HCT116 (cell line): ENCODE measurements at regions not wholly inside any gene's neighbourhood (a gene's known extent, or its start where the extent isn't known, plus 50 kb on each side); places are given as distances from the start of the nearest gene placed in this dataset.

Source experiments
- ATAC-seq: fragments of 200-7000 bp; cut with Tn5 transposase; 2 replicates; pipeline ENCODE4 v1.9.1; 2020; ENCODE audit warnings: mild to moderate bottlenecking, moderate library complexity
- BruUV-seq: library from RNA; stranded (reverse); fragments of 400-500 nt; replicated peaks from 2 replicates; lab custom pipeline; 2021; lab: Mats Ljungman, UMichigan
- CTCF ChIA-PET: fragments of 300-600 bp; sonication (Branson Sonifier 250); formaldehyde crosslinking; loops from one replicate; lab custom pipeline; 2021; ENCODE audit warnings: antibody characterized with exemption; lab: Charles Lee
- POLR2A ChIA-PET: fragments of 300-600, 350-600 bp; sonication (Branson Sonifier 250); formaldehyde crosslinking; loops from one replicate; lab custom pipeline; 2021; ENCODE audit warnings: antibody characterized with exemption; lab: Charles Lee
- RAD21 ChIA-PET, 2 experiments: fragments of 300-600 bp; sonication (Branson Sonifier 250); formaldehyde crosslinking; loops; one replicate each; lab custom pipeline; 2023; ENCODE audit warnings: low total read pairs in 2 of 2; ENCODE audit not compliant: uncharacterized antibody in 2 of 2, unreplicated experiment in 2 of 2, low non-redundant PET in 1 of 2; lab: Charles Lee
- DNase-seq: peaks from one replicate; pipeline ENCODE4 v3.0.0-alpha.2; 2010; ENCODE audit warnings: low read depth, low spot score
- H2AFZ ChIP-seq: fragments of 200-600 bp; shearing (Covaris generic), sonication (generic); 2 replicates; pipeline ENCODE4 v1.6.1; 2017; ENCODE audit warnings: low read depth, mixed run types, mixed read lengths, antibody characterized with exemption, low read length; ENCODE audit not compliant: poor library complexity, severe bottlenecking
- H3K27ac ChIP-seq: 2 replicates; pipeline ENCODE4 v1.5.1; 2012; ENCODE audit warnings: low read depth, low read length
- H3K27me3 ChIP-seq: fragments of 200-600 bp; sonication (generic); 2 replicates; pipeline ENCODE4 v1.6.1; 2016; ENCODE audit warnings: mixed run types, low read length, mixed read lengths; ENCODE audit not compliant: insufficient read depth
- H3K36me3 ChIP-seq, 2 experiments: fragments of 200-500 bp in 1 of 2; fragments of 200-600 bp in 1 of 2; sonication (Bioruptor generic) in 1 of 2; sonication (generic) in 1 of 2; 2 replicates each; pipeline versions ENCODE4 v1.5.1 to v1.6.1; 2014 to 2016; ENCODE audit warnings: low read length in 2 of 2, inconsistent platforms in 1 of 2, mixed read lengths in 1 of 2, mixed run types in 1 of 2; ENCODE audit not compliant: insufficient read depth in 2 of 2, control insufficient read depth in 1 of 2
- H3K4me1 ChIP-seq, 2 experiments: fragments of 200-600 bp in 1 of 2; sonication (generic) in 1 of 2; 2 replicates each; pipeline versions ENCODE4 v1.5.1 to v1.6.1; 2012 to 2017; ENCODE audit warnings: low read length in 2 of 2, inconsistent platforms in 1 of 2, mild to moderate bottlenecking in 1 of 2, mixed read lengths in 1 of 2, mixed run types in 1 of 2, moderate library complexity in 1 of 2; ENCODE audit not compliant: insufficient read depth in 2 of 2, control insufficient read depth in 1 of 2
- H3K4me2 ChIP-seq: fragments of 200-600 bp; sonication (generic); 2 replicates; pipeline ENCODE4 v1.6.1; 2017; ENCODE audit warnings: mixed run types, low read length, mixed read lengths
- H3K4me3 ChIP-seq, 2 experiments: fragments of 200-600 bp in 1 of 2; sonication (generic) in 1 of 2; replicated peaks in 1 of 2; 2 replicates each; pipeline ENCODE4 v1.5.1; 2011 to 2016; ENCODE audit warnings: low read length in 2 of 2, control low read depth in 1 of 2, low read depth in 1 of 2, mild to moderate bottlenecking in 1 of 2, mixed read lengths in 1 of 2, mixed run types in 1 of 2
- H3K79me2 ChIP-seq: fragments of 200-600 bp; sonication (generic); 2 replicates; pipeline ENCODE4 v1.6.1; 2017; ENCODE audit warnings: mild to moderate bottlenecking, mixed run types, low read length, moderate library complexity, mixed read lengths; ENCODE audit not compliant: insufficient read depth
- H3K9ac ChIP-seq: fragments of 200-600 bp; sonication (generic); 2 replicates; pipeline ENCODE4 v1.6.1; 2016; ENCODE audit warnings: low read length, mixed read lengths
- H3K9me2 ChIP-seq: fragments of 200-600 bp; sonication (generic), shearing (Covaris generic); 2 replicates; pipeline ENCODE4 v1.6.1; 2017; ENCODE audit warnings: mixed run types, mild to moderate bottlenecking, moderate library complexity; ENCODE audit not compliant: insufficient read depth
- H3K9me3 ChIP-seq, 2 experiments: fragments of 200-500 bp in 1 of 2; fragments of 200-600 bp in 1 of 2; sonication (Bioruptor generic) in 1 of 2; sonication (generic) in 1 of 2; 2 replicates each; pipeline ENCODE4 v1.6.1; 2014 to 2017; ENCODE audit warnings: low read length in 2 of 2, mixed read lengths in 2 of 2, inconsistent platforms in 1 of 2, low read depth in 1 of 2, mild to moderate bottlenecking in 1 of 2, mixed run types in 1 of 2, moderate library complexity in 1 of 2; ENCODE audit not compliant: control insufficient read depth in 1 of 2, insufficient read depth in 1 of 2
- H4K20me1 ChIP-seq: fragments of 200-600 bp; sonication (generic), shearing (Covaris generic); 2 replicates; pipeline ENCODE4 v1.6.1; 2017; ENCODE audit warnings: mixed run types, mild to moderate bottlenecking, moderate library complexity; ENCODE audit not compliant: insufficient read depth
- CBX3 ChIP-seq: IDR thresholded peaks from 2 replicates; pipeline ENCODE4 v1.6.1; 2012; ENCODE audit warnings: low read depth
- EGR1 ChIP-seq: IDR thresholded peaks from 2 replicates; pipeline ENCODE4 v1.6.1; 2012; ENCODE audit warnings: low read depth
- EZH2 ChIP-seq: fragments of 200-600 bp; sonication (generic); IDR thresholded peaks from 2 replicates; pipeline ENCODE4 v1.6.1; 2017; ENCODE audit warnings: antibody characterized with exemption, mixed run types
- EZH2phosphoT487 ChIP-seq: fragments of 200-600 bp; IDR thresholded peaks from 2 replicates; pipeline ENCODE4 v1.6.1; 2018; ENCODE audit warnings: antibody characterized with exemption, borderline replicate concordance
- JUND ChIP-seq: IDR thresholded peaks from 2 replicates; pipeline ENCODE4 v1.6.1; 2012
- POLR2AphosphoS5 ChIP-seq: IDR thresholded peaks from 2 replicates; pipeline ENCODE4 v1.6.1; 2011; ENCODE audit warnings: mild to moderate bottlenecking, low read depth, low read length, moderate library complexity
- SIN3A ChIP-seq: IDR thresholded peaks from 2 replicates; pipeline ENCODE4 v1.6.1; 2012; ENCODE audit warnings: low read depth
- intact Hi-C: fragments of 100-400 bp; cut with micrococcal nuclease; formaldehyde crosslinking; loops from 2 replicates; pipeline ENCODE4 v1.10.0; 2022
- TF ChIP-seq, protein P1 (sequence below), 3 experiments: fragments of 200-600 bp in 1 of 3; sonication (generic) in 1 of 3; IDR thresholded peaks in 2 of 3; conservative IDR thresholded peaks in 1 of 3; 2 replicates each; pipeline ENCODE4 v1.5.1; 2012 to 2017; ENCODE audit warnings: low read depth in 2 of 3, low read length in 2 of 3, antibody characterized with exemption in 1 of 3, borderline replicate concordance in 1 of 3, control low read depth in 1 of 3, mild to moderate bottlenecking in 1 of 3, mixed read lengths in 1 of 3, mixed run types in 1 of 3, moderate library complexity in 1 of 3; ENCODE audit not compliant: insufficient read depth in 1 of 3
- TF ChIP-seq, protein P2 (sequence below): IDR thresholded peaks from 2 replicates; pipeline ENCODE4 v1.6.1; 2012
- TF ChIP-seq, protein P3 (sequence below): IDR thresholded peaks from 2 replicates; pipeline ENCODE4 v1.6.1; 2011; ENCODE audit warnings: mild to moderate bottlenecking, low read length, moderate library complexity; ENCODE audit not compliant: insufficient replicate concordance; ENCODE audit errors: extremely low read depth
- TF ChIP-seq, protein P4 (sequence below): IDR thresholded peaks from 2 replicates; pipeline ENCODE4 v1.6.1; 2012; ENCODE audit warnings: low read depth

DNA sequence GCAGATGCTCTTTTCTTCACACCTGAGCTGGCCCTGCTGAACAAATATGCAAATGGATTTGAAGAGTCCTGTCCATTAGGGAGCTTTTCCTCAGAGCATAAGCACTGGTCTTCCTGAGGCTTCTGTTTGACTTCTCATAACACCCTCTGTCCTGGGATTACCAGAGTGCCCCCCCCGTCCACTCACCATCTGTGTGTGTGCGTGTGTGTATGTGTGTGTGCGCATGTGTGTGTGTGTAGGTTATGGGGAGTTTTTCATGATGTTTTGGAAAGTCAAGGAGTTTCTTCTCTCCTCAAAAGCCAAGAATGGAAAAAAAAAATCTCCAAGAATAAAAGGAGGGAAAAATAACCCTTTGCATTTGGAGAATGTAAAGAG, 57.7 kb upstream of the COMTD1 start:
- ChIA-PET CTCF (no interaction called here), RAD21 (no interaction called here), POLR2A (interaction anchor here (0.7 kb wide), 1 partner anchor 10 kb away, joined by 6 read pairs; no protein-coding TSS in a partner anchor)
- intact Hi-C loops, result no loop called here
- no peaks in the 10 kb centered on the region for H3K9me2 ChIP-seq
- no peak overlapping the region for H2AFZ ChIP-seq
- H3K4me2 ChIP-seq, result peak overlapping the region; percentile 77; the same call in 1 of the 2 replicates
- no peak overlapping the region for H3K4me3 ChIP-seq
- H3K9ac ChIP-seq, result no peak overlapping the region
- no peaks in the 10 kb centered on the region for H4K20me1 ChIP-seq
- TF ChIP-seq JUND, result no peak
- TF ChIP-seq POLR2AphosphoS5, result no peak
- TF ChIP-seq CBX3, result no peak
- DNase-seq (no peak), ATAC-seq (no peak)
- H3K79me2 ChIP-seq, result no peaks in the 10 kb centered on the region
- H3K27me3 ChIP-seq, result no peaks in the 10 kb centered on the region
- H3K27ac ChIP-seq, result no peak overlapping the region
- no TSS peak for BruUV-seq
- H3K36me3 ChIP-seq, result no peaks in the 10 kb centered on the region
- peaks cover 13 to 38% of the 10 kb centered on the region in 2 experiments for H3K4me1 ChIP-seq
- peaks cover 0 to 3% of the 10 kb centered on the region in 2 experiments; a peak in 1 of 4 replicates for H3K9me3 ChIP-seq

DNA sequence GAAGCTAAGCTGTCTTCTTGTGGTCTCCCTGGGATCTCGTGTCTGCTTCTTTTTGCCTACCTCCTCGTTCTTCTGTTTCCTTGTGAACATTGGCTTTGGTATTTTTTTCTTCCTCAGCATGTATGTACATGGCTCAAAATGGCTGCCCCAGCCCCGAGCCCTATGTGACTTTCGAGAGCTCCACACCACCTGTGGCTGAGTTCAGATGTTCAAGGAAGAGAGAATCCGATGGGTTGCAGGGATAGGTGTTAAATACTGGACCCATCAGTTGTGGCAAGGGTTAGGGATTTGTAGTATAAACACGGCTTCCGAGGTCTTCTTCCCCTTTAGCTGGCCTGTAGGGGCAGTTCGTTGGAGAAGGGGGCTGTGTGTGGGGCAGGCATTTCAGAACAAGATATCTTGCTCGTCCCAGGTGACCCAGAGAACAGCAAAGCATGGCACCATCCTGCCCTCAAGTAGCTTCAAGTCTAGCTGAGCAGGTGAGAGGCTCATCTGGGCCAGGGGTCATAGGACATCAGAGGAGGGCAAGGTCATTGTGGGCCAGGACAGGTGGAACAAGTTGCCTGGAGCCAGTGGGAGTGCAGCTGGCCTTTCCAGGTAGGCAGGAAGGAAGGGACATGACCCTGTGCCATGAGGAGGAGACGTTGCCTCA, 57.2 kb upstream of the COMTD1 start:
- RAD21 ChIA-PET, result no interaction called here
- TF ChIP-seq EZH2phosphoT487, result no peak
- no peak for TF ChIP-seq EZH2
- TF ChIP-seq EGR1, result no peak
- TF ChIP-seq, protein P1, sequence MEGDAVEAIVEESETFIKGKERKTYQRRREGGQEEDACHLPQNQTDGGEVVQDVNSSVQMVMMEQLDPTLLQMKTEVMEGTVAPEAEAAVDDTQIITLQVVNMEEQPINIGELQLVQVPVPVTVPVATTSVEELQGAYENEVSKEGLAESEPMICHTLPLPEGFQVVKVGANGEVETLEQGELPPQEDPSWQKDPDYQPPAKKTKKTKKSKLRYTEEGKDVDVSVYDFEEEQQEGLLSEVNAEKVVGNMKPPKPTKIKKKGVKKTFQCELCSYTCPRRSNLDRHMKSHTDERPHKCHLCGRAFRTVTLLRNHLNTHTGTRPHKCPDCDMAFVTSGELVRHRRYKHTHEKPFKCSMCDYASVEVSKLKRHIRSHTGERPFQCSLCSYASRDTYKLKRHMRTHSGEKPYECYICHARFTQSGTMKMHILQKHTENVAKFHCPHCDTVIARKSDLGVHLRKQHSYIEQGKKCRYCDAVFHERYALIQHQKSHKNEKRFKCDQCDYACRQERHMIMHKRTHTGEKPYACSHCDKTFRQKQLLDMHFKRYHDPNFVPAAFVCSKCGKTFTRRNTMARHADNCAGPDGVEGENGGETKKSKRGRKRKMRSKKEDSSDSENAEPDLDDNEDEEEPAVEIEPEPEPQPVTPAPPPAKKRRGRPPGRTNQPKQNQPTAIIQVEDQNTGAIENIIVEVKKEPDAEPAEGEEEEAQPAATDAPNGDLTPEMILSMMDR (IDR thresholded peaks at IDR 0.05 in 2 of 3, conservative IDR thresholded peaks at IDR 0.05 in 1 of 3; ENCODE audit: borderline replicate concordance in 1 of 3, insufficient read depth in 1 of 3, low read depth in 2 of 3, low read length in 2 of 3), result no peak
- TF ChIP-seq, protein P2, sequence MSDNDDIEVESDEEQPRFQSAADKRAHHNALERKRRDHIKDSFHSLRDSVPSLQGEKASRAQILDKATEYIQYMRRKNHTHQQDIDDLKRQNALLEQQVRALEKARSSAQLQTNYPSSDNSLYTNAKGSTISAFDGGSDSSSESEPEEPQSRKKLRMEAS, result no peak
- TF ChIP-seq, protein P3, sequence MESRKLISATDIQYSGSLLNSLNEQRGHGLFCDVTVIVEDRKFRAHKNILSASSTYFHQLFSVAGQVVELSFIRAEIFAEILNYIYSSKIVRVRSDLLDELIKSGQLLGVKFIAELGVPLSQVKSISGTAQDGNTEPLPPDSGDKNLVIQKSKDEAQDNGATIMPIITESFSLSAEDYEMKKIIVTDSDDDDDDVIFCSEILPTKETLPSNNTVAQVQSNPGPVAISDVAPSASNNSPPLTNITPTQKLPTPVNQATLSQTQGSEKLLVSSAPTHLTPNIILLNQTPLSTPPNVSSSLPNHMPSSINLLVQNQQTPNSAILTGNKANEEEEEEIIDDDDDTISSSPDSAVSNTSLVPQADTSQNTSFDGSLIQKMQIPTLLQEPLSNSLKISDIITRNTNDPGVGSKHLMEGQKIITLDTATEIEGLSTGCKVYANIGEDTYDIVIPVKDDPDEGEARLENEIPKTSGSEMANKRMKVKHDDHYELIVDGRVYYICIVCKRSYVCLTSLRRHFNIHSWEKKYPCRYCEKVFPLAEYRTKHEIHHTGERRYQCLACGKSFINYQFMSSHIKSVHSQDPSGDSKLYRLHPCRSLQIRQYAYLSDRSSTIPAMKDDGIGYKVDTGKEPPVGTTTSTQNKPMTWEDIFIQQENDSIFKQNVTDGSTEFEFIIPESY, result no peak
- no peak for TF ChIP-seq SIN3A
- no peak for TF ChIP-seq POLR2AphosphoS5
- TF ChIP-seq, protein P4, sequence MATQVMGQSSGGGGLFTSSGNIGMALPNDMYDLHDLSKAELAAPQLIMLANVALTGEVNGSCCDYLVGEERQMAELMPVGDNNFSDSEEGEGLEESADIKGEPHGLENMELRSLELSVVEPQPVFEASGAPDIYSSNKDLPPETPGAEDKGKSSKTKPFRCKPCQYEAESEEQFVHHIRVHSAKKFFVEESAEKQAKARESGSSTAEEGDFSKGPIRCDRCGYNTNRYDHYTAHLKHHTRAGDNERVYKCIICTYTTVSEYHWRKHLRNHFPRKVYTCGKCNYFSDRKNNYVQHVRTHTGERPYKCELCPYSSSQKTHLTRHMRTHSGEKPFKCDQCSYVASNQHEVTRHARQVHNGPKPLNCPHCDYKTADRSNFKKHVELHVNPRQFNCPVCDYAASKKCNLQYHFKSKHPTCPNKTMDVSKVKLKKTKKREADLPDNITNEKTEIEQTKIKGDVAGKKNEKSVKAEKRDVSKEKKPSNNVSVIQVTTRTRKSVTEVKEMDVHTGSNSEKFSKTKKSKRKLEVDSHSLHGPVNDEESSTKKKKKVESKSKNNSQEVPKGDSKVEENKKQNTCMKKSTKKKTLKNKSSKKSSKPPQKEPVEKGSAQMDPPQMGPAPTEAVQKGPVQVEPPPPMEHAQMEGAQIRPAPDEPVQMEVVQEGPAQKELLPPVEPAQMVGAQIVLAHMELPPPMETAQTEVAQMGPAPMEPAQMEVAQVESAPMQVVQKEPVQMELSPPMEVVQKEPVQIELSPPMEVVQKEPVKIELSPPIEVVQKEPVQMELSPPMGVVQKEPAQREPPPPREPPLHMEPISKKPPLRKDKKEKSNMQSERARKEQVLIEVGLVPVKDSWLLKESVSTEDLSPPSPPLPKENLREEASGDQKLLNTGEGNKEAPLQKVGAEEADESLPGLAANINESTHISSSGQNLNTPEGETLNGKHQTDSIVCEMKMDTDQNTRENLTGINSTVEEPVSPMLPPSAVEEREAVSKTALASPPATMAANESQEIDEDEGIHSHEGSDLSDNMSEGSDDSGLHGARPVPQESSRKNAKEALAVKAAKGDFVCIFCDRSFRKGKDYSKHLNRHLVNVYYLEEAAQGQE, result no peak

More for the DNA sequence above, 57.2 kb upstream of the COMTD1 start:
- H4K20me1 ChIP-seq, result no peaks in the 10 kb centered on the region
- H3K79me2 ChIP-seq, result no peaks in the 10 kb centered on the region
- H3K27me3 ChIP-seq, result no peaks in the 10 kb centered on the region
- H3K9me3 ChIP-seq, result peaks cover 0 to 3% of the 10 kb centered on the region in 2 experiments; a peak in 1 of 4 replicates
- H3K4me2 ChIP-seq, result no peak overlapping the region
- H3K36me3 ChIP-seq, result no peaks in the 10 kb centered on the region
- ChIA-PET CTCF (no interaction called here), POLR2A (interaction anchor here (0.7 kb wide), 1 partner anchor 9 kb away, joined by 6 read pairs; no protein-coding TSS in a partner anchor)
- no peak overlapping the region for H3K9ac ChIP-seq
- H3K9me2 ChIP-seq, result no peaks in the 10 kb centered on the region
- H3K4me3 ChIP-seq, result no peak overlapping the region
- intact Hi-C loops, result no loop called here
- H2AFZ ChIP-seq, result no peak overlapping the region
- peaks cover 13 to 38% of the 10 kb centered on the region in 2 experiments for H3K4me1 ChIP-seq
- H3K27ac ChIP-seq, result no peak overlapping the region
- BruUV-seq, result no TSS peak
- no peak for ATAC-seq
- DNase-seq, result no peak
